NOMO-1 (cell line): ENCODE measurements at regions not wholly inside any gene's neighbourhood (a gene's known extent, or its start where the extent isn't known, plus 50 kb on each side); places are given as distances from the start of the nearest gene placed in this dataset.
A peak's percentile ranks its signal among the peaks of the same experiment; 100 is the strongest.

Experiments
- DNase-seq, 2 experiments: peaks; one replicate each; lab custom pipeline; 2025; ENCODE audit not compliant: unreplicated experiment in 2 of 2; lab: John Stamatoyannopoulos, UW

DNA sequence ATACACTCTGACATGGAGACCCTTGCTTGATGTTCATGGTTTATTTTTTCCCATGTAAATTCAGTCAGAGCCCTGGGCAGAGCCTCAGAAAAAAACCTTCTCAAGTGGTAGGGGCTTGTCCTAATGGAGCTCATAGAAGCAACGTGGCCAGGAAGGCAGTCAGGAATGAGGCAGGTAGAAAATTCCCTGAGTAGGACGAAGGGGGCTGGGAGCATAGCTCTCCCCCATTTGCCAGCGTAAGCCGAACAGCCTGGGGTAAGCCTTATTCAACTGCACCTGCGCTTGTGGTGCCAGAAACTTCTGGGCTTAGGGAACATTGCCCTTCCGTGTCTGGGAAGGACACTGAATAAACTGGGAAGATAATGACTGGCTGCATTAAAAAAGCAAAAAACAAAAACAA, 238.5 kb upstream of the ROPN1 start:
- no peak for DNase-seq

DNA sequence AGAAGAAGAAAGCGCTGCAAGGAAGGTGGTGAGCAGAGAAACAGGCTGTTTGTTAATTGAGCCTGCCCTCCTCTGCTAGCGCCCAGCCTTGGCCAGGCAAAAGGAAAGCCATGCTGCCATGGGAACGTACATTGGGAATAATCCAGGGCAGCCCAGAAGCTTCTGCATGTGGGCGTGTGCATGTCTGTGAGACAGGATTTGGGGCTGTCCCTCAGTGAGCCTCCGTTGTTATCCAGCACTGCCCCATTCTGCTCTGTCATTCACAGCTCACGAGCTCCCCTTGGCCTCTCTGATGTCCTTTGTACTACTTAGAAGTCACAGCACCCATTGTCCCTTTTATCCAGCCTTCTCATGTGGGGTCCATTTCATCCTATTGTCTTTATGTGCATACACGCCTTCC, 239.1 kb upstream of the ROPN1 start:
- no peak for DNase-seq

DNA sequence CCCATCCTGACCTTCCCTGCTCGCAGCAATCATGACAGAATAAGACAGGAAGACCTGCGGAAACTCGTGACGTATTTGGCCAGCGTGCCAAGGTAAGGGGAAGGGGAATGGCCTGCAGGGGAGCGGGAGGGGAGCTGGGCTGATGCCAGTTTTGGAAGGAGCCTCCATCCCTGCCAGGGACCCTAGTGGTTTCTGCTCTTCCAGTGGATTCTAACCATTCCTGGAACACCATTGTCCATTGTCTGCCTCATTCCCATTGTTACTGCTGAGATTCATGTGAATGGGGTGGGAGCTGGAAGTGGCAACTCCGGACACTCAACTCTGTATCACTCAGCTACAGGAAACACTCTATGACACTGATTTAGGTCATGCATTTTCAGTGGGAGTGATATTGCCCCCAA, 242.9 kb upstream of the ROPN1 start:
- no peak for DNase-seq

DNA sequence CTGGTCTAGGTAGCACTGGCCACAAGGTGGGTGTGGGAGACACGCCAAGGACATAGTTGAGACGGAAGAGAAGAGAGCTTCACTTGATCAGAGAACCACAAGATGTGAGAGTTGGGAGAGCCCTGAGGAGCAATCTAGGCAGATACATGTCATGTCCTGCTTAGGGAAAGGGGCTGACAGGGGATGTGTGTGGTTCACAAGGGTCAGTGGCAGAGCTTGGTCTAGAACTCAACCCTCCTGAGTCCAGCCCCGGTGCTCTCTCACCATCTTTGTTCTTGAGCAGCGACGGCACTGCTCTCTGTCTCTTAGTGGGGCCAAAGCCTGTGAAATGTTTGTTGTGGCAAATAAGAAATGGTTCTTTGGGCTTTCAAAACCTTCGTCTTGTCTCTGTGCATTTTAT, 243.5 kb upstream of the ROPN1 start:
- no peak for DNase-seq

DNA sequence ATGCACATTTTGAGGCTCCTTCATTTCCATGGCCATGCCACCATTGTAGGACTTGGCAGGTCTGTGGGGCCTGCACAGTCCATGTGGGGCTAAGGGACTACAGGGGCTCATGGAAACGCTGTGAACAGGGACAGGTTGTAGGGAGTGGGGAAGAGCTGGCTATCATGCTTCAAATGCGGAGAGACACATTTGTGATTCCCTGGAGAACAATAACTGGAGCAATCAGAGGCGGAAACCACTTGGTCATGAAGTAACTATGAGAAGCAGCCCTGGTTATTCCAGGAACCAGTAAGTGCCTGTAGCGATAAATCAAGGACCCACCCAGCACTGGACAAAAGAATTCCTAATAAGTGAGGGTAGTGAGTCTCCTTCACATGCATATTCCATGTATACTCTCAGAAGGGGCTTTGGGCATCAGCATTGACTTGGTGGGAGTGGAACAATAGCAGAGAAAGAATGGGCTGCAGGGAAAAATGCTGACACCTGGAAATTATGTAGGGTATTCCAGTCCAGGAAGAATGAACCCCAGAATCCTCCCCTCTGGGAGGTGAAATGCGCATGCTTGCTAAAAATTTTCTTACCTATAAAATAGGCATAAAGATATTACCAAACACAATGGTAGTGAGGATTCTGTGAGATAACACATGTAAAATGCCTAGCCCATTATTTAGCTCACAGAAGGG, 251.4 kb upstream of the ROPN1 start:
- DNase-seq = no peak

DNA sequence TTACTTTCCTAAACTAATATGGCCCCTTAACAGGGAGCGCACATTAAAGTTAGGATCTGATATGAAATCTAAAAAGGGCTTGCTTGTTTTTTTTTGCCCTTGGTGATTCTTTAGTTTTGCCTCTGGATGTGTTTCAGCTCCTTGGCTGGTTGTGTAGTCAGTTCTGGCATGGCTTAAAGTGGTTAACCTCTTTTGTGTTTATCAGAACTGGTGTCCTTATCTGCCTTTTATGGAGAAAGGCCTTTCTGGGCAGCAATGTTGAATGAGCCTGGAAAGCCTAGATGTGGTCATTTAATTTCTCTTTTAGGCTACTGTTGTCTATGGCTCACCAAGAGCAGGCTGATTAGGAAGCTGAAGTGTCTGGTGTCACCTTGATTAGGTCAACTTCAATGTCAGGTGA, 254.5 kb upstream of the ROPN1 start:
- DNase-seq = no peak

DNA sequence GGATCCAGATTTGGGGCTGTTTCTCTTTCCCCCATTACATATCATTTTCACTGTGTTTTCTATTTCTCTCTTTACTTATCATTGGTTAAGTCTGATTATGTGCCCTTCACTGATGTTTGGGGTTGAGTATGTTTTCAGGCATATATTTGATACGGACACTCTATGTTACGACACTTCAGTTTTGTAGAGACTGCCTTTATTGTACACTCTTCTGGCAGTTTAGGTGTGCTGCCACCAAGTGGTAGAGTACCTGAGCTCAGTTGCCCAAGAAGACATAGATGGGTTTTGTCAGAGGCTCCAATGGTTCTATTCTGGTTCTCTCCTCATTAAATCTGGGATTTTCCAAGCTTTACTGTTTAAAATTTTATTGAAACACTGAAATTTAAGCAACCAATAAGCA, 255.0 kb upstream of the ROPN1 start:
- no peak for DNase-seq

DNA sequence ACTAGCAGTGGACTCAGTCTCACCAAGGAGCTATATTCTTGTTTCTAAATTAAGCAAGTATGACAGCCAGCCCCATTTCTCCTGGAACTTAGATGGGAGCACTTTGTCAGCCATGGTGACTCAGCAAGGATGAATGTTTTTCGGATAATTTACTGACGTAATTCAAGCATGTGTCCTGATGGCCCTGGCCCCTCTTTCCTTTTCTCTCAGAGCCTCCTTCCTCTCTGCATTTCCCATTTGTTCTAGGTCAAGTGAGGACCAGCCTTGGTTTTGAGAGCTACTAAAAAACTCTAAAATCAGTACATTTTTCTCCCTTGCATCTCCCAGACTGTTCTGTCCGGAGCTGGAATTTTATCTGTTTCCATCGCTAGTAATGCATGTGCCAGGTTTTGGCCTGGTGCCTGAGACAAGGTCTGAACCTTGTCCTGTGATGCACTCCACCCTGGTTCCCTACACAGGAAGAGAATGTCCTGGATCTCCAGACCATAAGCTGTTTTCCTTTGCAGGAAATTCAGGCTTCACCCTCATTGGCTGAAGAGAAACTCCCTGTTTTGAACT, 256.6 kb upstream of the ROPN1 start:
- DNase-seq = no peak

DNA sequence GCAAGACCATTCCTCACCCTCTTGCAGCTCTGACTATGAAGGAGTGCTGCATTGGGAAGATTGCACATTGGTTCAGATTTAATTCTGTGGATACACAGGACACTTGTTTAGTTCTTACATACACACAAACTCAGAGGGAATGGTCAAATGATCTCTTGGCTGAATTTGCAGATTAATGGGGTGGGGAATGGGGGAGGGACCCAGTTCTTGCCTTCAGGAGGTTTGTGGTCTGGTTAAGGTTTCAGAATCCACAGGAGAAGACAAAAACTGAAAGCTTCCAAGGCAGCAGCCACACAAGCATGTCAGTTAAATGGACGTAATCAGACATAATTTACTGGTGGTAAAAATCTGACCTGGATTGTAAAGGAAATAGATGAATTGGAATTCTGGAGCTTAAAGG, 257.1 kb upstream of the ROPN1 start:
- no peak for DNase-seq

DNA sequence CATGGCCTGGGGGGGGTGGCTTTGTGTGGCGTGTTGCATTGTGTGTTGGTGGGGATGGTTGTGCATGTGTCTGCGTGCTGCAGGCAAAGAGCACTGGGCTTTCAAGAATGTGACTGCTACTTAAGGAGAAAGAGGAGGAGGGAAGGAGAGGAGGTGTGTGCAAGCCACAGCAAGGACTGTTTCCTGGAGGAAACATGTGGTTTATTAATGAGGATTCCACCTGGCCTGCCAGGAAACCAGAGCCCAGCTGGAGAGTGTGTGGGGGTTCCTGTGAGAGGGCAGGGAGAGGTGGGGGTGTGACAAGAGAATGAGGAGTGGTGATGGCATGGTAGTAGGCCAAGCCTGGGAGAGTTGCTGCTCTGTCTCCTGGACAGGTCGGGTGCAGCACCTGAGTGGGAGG, 258.1 kb upstream of the ROPN1 start:
- no peak for DNase-seq

DNA sequence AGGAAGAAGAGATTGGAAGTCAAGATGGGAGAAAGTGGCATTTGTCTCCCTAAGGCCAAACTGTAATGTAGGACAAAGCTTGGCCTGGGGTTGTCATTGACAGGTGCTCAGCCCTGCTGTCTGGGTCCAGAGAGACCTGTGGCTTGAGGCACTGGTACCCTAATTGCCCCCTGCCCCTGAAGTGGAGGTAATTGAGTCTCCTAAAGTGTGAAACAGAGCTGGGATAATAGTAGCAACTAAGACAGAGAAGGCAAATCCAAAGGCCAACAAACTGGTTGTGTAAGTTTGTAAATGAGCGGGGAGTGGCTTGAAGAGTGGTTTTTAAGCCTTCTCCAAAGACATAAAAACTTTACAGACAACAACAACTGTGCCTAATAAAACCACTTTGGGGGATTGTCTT, 264.2 kb upstream of the ROPN1 start:
- no peak for DNase-seq

DNA sequence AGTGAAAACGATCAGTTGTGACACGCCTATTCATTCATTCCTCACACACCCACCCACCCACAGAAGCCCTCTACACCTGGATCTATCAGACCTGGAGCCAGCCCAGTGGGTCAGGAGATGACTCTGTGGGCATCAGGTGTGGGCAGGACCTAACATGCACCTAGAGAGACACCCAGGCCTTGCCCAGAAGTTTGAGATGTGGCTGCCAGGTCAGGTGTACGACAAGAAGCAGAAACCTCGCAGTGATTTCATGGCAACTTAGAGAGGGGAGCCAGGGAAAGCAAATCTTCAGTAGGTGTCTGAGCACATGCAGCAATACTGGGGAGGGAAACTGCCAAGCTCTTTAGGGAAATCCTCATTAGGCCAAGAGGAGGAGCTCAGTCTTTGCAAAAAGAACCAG, 264.7 kb upstream of the ROPN1 start:
- no peak for DNase-seq

DNA sequence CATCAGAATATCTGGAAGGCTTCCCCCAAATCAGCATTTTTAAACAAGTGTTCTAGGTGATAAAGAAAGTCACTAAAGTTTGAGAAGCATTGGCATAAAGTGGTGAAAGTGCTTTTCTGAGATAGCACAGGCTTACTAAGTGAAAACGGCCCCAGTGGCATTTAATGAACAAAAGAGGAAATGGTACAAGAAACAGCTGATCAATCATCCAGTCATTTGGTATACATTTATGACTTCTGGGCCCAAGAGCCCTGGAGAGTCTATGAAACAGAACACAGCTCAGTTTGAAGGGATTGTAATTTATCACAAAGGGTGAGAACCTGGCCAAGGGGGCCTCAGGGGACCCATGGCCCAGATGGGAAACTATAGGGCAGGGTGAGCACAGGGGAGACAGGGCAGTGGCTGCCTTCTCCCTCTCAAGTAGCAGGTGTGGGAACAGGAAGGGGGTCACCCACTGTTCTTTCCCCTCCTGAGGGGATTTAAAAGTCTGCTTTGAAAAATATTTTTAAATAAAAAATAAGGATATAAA, 265.5 kb upstream of the ROPN1 start:
- DNase-seq = no peak

DNA sequence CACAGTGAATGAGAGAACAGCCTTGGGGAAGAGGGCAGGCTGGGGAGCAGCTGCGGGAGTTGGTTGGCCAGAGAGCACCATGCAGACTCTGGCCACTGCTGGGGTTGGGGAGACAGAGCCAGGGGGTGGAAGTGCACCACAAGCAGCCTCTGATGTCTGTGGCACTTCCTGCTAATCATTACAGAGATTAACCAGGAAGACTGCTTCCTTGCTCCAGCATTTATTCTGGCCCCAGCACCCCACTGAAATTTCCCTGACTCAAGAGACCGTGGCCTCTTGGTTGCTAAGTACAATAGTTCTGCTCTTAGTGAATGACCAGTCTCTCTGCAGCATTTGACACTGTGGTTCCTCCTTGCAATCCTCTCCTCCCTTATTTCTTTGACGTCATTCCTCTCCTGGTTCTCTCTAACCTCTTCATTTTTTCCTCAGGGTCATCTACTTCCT, 266.2 kb upstream of the ROPN1 start:
- no peak for DNase-seq

DNA sequence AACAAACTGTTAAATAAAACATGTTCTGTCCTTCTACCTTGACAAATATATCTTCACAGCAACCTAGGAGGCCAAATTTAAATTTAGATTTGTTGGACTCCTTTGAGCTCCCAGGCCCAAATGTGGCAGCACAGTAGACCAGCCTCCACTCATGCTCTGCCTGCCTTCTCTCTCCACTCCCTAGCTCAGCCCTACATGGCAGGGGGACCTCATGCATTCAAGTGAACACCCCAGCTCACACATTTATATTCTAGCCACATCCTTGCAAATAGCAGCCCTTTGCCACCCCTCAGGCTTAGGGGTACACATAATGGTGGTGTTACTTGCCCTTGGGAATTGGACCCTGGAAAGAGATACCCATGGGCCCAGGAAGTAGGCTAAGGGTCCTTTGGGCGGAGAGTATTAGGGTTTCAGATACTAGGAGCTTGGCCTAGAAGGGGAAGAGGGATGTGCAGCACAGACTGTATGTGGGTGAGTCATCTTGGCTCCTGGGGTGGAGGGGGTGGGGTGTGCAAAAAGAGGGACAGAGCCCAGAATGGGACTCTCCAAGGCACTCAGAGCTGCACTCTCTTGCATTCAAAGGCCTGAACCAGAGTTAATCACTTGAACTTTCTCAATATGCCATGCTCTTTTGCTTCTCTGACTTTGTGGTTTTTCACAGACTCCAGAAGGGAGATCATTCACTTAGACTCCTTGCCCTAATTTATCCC, 268.4 kb upstream of the ROPN1 start:
- no peak for DNase-seq

DNA sequence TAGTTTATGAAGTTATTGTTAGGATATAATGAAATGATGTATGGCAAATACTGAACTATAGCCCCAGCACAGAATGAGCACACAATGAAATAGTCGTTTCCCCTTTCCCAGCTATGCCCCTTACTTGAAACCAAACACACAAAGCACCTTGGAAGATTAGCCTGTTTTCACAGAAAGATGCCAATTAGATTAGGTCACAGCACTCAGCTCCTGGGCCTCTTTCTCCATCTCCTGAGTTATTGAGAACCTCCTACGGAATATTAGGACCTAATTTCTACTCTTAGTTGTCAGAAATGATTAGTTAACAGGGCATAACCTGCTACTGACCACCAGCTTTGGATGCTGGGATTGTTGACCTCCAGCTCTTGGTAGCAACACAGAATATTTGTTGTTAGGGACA, 269.4 kb upstream of the ROPN1 start:
- no peak for DNase-seq

DNA sequence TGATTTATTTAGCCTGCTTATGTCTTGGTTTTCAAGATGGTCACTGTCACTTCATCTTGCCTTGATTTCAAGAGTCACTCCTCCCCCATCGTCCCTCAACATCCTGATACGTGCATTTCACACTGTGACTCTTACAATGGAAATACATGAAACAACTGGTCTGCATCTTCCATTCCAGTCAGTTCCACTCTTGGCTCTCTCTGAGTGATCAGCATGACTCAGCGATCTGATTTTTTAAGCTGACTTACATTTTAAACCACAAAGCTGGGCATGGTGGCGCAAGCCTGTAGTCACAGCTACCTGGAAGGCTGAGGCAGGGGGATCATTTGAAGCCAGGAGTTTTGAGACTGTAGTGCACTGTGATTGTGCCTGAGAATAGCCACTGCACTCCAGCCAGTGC, 271.2 kb upstream of the ROPN1 start:
- DNase-seq = peak in 1 of 2 experiments; percentile 13

DNA sequence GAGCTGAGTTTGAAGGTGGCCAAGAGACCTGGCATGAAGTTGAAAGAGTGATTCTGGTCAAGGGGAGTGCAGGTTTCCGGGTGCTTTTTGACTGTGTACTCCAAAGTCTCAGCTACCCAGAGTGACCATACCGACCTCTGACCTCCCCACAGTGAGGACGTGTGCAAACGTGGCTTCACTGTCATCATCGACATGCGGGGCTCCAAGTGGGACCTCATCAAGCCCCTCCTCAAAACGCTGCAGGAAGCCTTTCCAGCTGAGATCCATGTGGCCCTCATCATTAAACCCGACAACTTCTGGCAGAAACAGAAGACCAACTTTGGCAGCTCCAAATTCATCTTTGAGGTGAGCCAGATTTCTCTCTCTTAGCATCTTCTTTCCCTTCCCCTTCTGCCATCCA, 272.4 kb upstream of the ROPN1 start:
- no peak for DNase-seq

DNA sequence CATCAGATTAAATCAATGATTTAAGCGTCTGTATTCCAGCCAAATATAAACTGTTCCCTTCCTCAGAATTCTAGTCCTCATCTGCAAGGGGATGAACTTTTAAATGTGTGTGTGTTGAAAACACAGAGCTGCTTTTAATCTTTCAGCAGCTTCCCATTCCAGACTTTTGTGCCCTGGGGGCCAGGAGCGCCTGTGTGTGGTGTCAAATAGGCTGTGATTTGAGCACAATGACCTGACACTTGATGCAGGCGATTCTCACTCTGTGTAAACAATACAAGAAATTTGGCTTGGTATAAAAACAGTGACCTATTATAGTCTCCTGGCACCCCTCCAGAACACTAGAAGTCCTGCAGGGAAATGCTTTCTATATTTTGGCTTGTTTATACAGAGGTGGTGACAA, 274.6 kb upstream of the ROPN1 start:
- no peak for DNase-seq

DNA sequence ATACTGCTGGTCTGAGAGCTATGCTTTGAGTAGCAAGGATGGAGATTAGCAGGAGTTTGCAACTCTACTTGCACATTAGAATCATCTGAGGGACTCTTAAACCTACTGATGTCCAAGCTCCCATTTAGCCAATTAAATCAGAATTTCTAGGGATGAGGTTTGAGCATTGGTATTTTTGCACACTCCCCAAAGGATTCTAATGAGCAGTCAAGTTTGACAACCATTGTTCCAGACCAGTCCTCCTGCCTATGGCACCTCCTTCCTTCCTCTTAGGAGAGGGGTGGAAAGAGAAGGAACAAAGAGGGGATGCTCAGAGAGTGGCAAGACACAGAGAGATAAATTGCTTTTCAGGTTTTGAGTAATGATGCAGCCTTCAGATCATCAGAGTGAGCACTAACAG, 275.5 kb upstream of the ROPN1 start:
- DNase-seq = no peak

DNA sequence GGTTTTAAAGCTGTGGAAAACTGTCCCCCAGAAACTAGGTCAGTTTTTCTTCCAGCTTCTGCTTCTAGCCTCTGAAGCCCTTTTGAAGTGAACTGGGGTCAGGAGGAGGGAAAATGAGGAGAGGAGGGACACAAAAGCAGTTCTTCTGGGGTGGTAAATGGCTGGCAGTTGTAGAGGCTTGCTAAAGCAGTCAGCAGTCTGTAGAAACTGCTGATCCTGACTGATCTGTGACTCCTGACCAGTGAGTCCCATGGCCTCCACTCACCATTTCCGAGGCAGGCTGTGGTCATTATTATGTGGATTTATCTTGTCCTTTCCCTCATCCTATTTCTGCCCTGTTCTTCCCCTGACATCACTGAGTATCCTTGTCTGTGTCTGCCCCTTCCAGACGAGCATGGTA, 276.4 kb upstream of the ROPN1 start:
- no peak for DNase-seq

DNA sequence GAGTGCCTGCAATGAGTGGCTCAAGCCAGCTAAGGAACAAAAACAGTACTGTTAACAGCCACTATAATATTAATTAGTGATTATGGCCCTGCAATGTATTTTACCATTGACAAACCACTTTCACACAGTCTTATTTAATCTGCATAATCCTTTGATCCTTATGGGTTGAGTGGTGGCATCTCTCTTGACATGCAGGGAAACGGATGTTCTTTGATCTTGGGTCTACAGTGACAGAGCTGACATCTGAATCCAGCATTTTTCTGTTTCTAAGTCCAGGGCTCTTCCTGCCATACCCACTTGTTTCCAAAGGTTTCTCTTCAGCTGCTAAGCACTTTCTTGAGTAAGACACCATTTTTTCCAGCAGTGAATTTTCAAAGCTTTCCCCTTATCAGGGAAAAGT, 277.7 kb upstream of the ROPN1 start:
- no peak for DNase-seq
